MCF 10A (cell line): ENCODE measurements at regions not wholly inside any gene's neighbourhood (a gene's known extent, or its start where the extent isn't known, plus 50 kb on each side); places are given as distances from the start of the nearest gene placed in this dataset.

Source experiments
- BruUV-seq: library from RNA; stranded (reverse); fragments of 400-500 nt; replicated peaks from 2 replicates; lab custom pipeline; 2021; lab: Mats Ljungman, UMichigan
- CTCF ChIA-PET: fragments of 300-600 bp; sonication (Branson Sonifier 250); formaldehyde crosslinking; extraction: SDS; loops from one replicate; lab custom pipeline; 2021; ENCODE audit warnings: antibody characterized with exemption, inconsistent platforms; lab: Yijun Ruan, JAX
- POLR2A ChIA-PET: fragments of 300-600, 350-650 bp; sonication (Branson Sonifier 250); formaldehyde crosslinking; extraction: SDS; loops from one replicate; lab custom pipeline; 2020; ENCODE audit warnings: antibody characterized with exemption, inconsistent platforms; lab: Yijun Ruan, JAX
- DNase-seq: peaks from one replicate; pipeline ENCODE4 v3.0.0-alpha.2; 2018; ENCODE audit not compliant: unreplicated experiment
- H3K27ac Mint-ChIP-seq: one replicate; pipeline ENCODE4 v1.8.0; 2022; ENCODE audit warnings: mild to moderate bottlenecking, low read depth, mixed read lengths; ENCODE audit not compliant: unreplicated experiment
- H3K27me3 Mint-ChIP-seq: one replicate; pipeline ENCODE4 v1.8.0; 2022; ENCODE audit warnings: mixed read lengths; ENCODE audit not compliant: insufficient read depth, unreplicated experiment
- H3K36me3 Mint-ChIP-seq: one replicate; pipeline ENCODE4 v1.8.0; 2022; ENCODE audit warnings: mild to moderate bottlenecking, moderate library complexity, mixed read lengths; ENCODE audit not compliant: insufficient read depth, unreplicated experiment
- H3K4me1 Mint-ChIP-seq: one replicate; pipeline ENCODE4 v1.8.0; 2022; ENCODE audit warnings: mixed read lengths; ENCODE audit not compliant: insufficient read depth, unreplicated experiment
- H3K4me3 Mint-ChIP-seq: one replicate; pipeline ENCODE4 v1.8.0; 2022; ENCODE audit warnings: mild to moderate bottlenecking, moderate library complexity, mixed read lengths; ENCODE audit not compliant: unreplicated experiment
- H3K9me3 Mint-ChIP-seq: one replicate; pipeline ENCODE4 v1.8.0; 2022; ENCODE audit warnings: mixed read lengths; ENCODE audit not compliant: unreplicated experiment
- intact Hi-C: fragments of 100-400 bp; cut with micrococcal nuclease; formaldehyde crosslinking; loops from 2 replicates; pipeline ENCODE4 v1.14.1; 2022
- TF ChIP-seq, protein P1 (sequence below): fragments of 200-600 bp; IDR thresholded peaks from one replicate; pipeline ENCODE4 v1.8.0; 2022; ENCODE audit warnings: antibody characterized with exemption, mild to moderate bottlenecking; ENCODE audit not compliant: unreplicated experiment

GRCh38 chr3:38992117-38992760 lies 59.5 kb downstream of the SCN11A start:
- no peak overlapping the region for H3K27ac Mint-ChIP-seq
- H3K4me3 Mint-ChIP-seq: no peak overlapping the region
- peaks cover 10% of the 10 kb centered on the region for H3K4me1 Mint-ChIP-seq
- peak; percentile 27 for DNase-seq
- no peaks in the 10 kb centered on the region for H3K9me3 Mint-ChIP-seq
- ChIA-PET POLR2A (interaction anchor here (0.7 kb wide), 1 partner anchor 496 kb away, joined by 4 read pairs; the partner anchor contains the start of gene EXOG), CTCF (interaction anchor here (0.6 to 5.5 kb wide), 5 partner anchors 9 to 472 kb away, joined by 3 to 25 read pairs (median 4); no protein-coding TSS in a partner anchor)
- H3K27me3 Mint-ChIP-seq: peaks cover 9% of the 10 kb centered on the region
- TF ChIP-seq, protein P1, sequence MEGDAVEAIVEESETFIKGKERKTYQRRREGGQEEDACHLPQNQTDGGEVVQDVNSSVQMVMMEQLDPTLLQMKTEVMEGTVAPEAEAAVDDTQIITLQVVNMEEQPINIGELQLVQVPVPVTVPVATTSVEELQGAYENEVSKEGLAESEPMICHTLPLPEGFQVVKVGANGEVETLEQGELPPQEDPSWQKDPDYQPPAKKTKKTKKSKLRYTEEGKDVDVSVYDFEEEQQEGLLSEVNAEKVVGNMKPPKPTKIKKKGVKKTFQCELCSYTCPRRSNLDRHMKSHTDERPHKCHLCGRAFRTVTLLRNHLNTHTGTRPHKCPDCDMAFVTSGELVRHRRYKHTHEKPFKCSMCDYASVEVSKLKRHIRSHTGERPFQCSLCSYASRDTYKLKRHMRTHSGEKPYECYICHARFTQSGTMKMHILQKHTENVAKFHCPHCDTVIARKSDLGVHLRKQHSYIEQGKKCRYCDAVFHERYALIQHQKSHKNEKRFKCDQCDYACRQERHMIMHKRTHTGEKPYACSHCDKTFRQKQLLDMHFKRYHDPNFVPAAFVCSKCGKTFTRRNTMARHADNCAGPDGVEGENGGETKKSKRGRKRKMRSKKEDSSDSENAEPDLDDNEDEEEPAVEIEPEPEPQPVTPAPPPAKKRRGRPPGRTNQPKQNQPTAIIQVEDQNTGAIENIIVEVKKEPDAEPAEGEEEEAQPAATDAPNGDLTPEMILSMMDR: no peak
- H3K36me3 Mint-ChIP-seq: no peaks in the 10 kb centered on the region
- intact Hi-C loops: no loop called here
- no TSS peak for BruUV-seq

- CTCF ChIA-PET: interaction anchor here (0.8 to 5.5 kb wide), 5 partner anchors 9 to 494 kb away, joined by 4 to 25 read pairs (median 5); no protein-coding TSS in a partner anchor
- no peak overlapping the region for H3K27ac Mint-ChIP-seq
- POLR2A ChIA-PET: no interaction called here
These were observed 61.1 kb downstream of the SCN11A start for GRCh38 chr3:38990621-38991020.

GRCh38 chr3:38989917-38990510 lies 61.7 kb downstream of the SCN11A start:
- H3K36me3 Mint-ChIP-seq: no peaks in the 10 kb centered on the region
- H3K27me3 Mint-ChIP-seq: no peaks in the 10 kb centered on the region
- POLR2A ChIA-PET: no interaction called here
- intact Hi-C loops: no loop called here
- CTCF ChIA-PET: interaction anchor here (0.6 to 1.2 kb wide), 3 partner anchors 10 to 483 kb away, joined by 3 to 6 read pairs (median 5); no protein-coding TSS in a partner anchor
- TF ChIP-seq, protein P1: no peak
- no peak for DNase-seq
- H3K27ac Mint-ChIP-seq: no peak overlapping the region
- H3K4me3 Mint-ChIP-seq: no peak overlapping the region
- no TSS peak for BruUV-seq
- H3K4me1 Mint-ChIP-seq: peaks cover 10% of the 10 kb centered on the region
- no peaks in the 10 kb centered on the region for H3K9me3 Mint-ChIP-seq

More at GRCh38 chr3:38990621-38991020, 61.1 kb downstream of the SCN11A start:
- intact Hi-C loops: no loop called here
- peaks cover 10% of the 10 kb centered on the region for H3K4me1 Mint-ChIP-seq
- H3K36me3 Mint-ChIP-seq: no peaks in the 10 kb centered on the region
- no peak overlapping the region for H3K4me3 Mint-ChIP-seq
- no peak for DNase-seq
- no peaks in the 10 kb centered on the region for H3K9me3 Mint-ChIP-seq
- TF ChIP-seq, protein P1: no peak
- H3K27me3 Mint-ChIP-seq: no peaks in the 10 kb centered on the region
- no TSS peak for BruUV-seq

DNA sequence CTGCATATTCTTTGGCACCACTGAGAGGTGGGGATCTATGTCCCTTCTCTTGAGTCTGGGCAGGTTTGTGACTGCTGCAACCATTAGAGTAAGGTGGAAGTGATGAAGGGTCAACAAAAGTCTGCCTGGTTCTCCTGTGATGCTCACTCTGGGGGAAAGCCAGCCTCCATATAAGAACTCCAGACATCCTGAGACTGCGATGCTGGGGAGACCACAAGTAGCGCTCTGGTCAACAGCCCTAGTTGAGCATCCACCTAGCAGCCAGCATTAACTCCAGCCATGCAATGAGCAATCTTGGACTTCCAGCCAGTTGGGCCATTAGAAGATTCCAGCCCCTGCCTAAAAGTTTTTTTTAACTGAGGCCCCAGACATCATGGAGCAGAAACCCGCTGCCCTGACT lies 62.8 kb downstream of the SCN11A start:
- no peak for DNase-seq
- intact Hi-C loops: no loop called here
- Mint-ChIP-seq H3K36me3 (no peaks in the 10 kb centered on the region), H3K27ac (no peak overlapping the region), H3K27me3 (no peaks in the 10 kb centered on the region), H3K4me3 (no peak overlapping the region), H3K9me3 (no peaks in the 10 kb centered on the region), H3K4me1 (peaks cover 10% of the 10 kb centered on the region)
- BruUV-seq: no TSS peak
- TF ChIP-seq, protein P1: no peak
- ChIA-PET CTCF (no interaction called here), POLR2A (no interaction called here)
